Upper lobe of left lung (tissue), 6 donors: ENCODE measurements at regions not wholly inside any gene's neighbourhood (a gene's known extent, or its start where the extent isn't known, plus 50 kb on each side); places are given as distances from the start of the nearest gene placed in this dataset.
A peak's percentile ranks its signal among the peaks of the same experiment; 100 is the strongest.

Experiments used
- ATAC-seq, 2 donors: fragments of 200-7000 bp; cut with Tn5 transposase; one replicate each; pipeline ENCODE4 v1.9.1; 2022; ENCODE audit warnings: mild to moderate bottlenecking in 2 of 2, moderate library complexity in 2 of 2; ENCODE audit not compliant: low FRiP score in 2 of 2
- DNase-seq, 2 donors: peaks; one replicate each; pipeline ENCODE4 v3.0.0-alpha.2; 2019 to 2020
- H3K27ac ChIP-seq, 4 donors: fragments of 200-600 bp; sonication (generic); one replicate each; pipeline ENCODE4 v1.5.1; 2016 to 2019
- H3K27me3 ChIP-seq, 4 donors: fragments of 200-600 bp; sonication (generic); one replicate each; pipeline ENCODE4 v1.5.1; 2017 to 2019
- H3K36me3 ChIP-seq, 4 donors: fragments of 200-600 bp; sonication (generic); one replicate each; pipeline ENCODE4 v1.5.1; 2016 to 2019
- H3K4me1 ChIP-seq, 4 donors: fragments of 200-600 bp; sonication (generic); one replicate each; pipeline ENCODE4 v1.5.1; 2018 to 2019
- H3K4me3 ChIP-seq, 4 donors: fragments of 200-600 bp; sonication (generic); one replicate each; pipeline ENCODE4 v1.5.1; 2017 to 2019; ENCODE audit warnings: mild to moderate bottlenecking in 2 of 4, moderate library complexity in 1 of 4
- H3K9me3 ChIP-seq, 4 donors: fragments of 200-600 bp; sonication (generic); one replicate each; pipeline ENCODE4 v1.5.1; 2018 to 2019
- CTCF ChIP-seq, 6 experiments: fragments of 450-650 bp in 4 of 6; fragments of 200-600 bp in 2 of 6; sonication (generic) in 2 of 6; IDR thresholded peaks; one replicate each; pipeline ENCODE4 v1.5.1; 2016 to 2019; ENCODE audit warnings: antibody characterized with exemption in 6 of 6
- EP300 ChIP-seq, 4 donors: sonication (generic); formaldehyde crosslinking; IDR thresholded peaks; one replicate each; pipeline ENCODE4 v1.5.1; 2017; ENCODE audit warnings: antibody characterized with exemption in 4 of 4, control low read depth in 2 of 4
- POLR2A ChIP-seq, 4 donors: fragments of 450-650 bp; IDR thresholded peaks; one replicate each; pipeline ENCODE4 v1.5.1; 2016 to 2017; ENCODE audit warnings: antibody characterized with exemption in 4 of 4, mild to moderate bottlenecking in 2 of 4
- POLR2AphosphoS5 ChIP-seq, 2 donors: sonication (generic); formaldehyde crosslinking; IDR thresholded peaks; one replicate each; pipeline ENCODE4 v1.5.1; 2017; ENCODE audit warnings: antibody characterized with exemption in 2 of 2
- WGBS, 2 donors: methylation state at CpG; one replicate each; pipeline ENCODE4 v1.1.5; 2017 to 2018; 5-methylcytosine and 5-hydroxymethylcytosine counted together
- donor health status: DM: no; HTN: no; CAD: no; lungs with moderate emphysema.
- donor health status: DM: no; HTN: yes; CAD: no; lungs with severe emphysema.

DNA sequence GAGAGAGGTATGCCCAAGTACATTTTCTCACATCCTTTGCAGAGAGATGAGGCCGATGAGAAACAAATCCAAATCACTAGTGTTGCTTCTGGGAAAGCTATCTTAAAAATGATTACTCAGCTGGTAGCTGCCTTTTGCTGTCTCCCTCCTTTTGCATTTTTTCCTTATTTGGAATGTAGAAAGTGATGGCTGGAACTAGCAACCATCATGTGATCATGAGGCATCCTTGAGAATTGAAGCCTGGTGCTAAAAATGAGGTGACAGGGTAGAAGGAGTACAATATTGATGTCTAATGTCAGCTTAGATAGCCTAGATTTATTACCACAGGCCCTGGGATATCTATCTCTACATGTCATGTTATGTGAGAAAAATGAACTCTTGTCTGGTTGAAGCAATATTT, 109.3 kb upstream of the TAF11L2 start:
- TF ChIP-seq CTCF (IDR thresholded peaks at IDR 0.05): no peak
- TF ChIP-seq POLR2AphosphoS5 (IDR thresholded peaks at IDR 0.05): no peak
- TF ChIP-seq POLR2A (IDR thresholded peaks at IDR 0.05): no peak
- TF ChIP-seq EP300 (IDR thresholded peaks at IDR 0.05): no peak
- no peaks in the 10 kb centered on the region for H3K27me3 ChIP-seq
- H3K9me3 ChIP-seq: no peaks in the 10 kb centered on the region
- H3K36me3 ChIP-seq: no peaks in the 10 kb centered on the region
- no peak overlapping the region for H3K4me3 ChIP-seq
- no peaks in the 10 kb centered on the region for H3K4me1 ChIP-seq
- no peak overlapping the region for H3K27ac ChIP-seq
- ATAC-seq (no peak), DNase-seq (no peak)
- 90 to 100% methylated on average over 1 of the region's 1 CpG for WGBS, 2 donors

DNA sequence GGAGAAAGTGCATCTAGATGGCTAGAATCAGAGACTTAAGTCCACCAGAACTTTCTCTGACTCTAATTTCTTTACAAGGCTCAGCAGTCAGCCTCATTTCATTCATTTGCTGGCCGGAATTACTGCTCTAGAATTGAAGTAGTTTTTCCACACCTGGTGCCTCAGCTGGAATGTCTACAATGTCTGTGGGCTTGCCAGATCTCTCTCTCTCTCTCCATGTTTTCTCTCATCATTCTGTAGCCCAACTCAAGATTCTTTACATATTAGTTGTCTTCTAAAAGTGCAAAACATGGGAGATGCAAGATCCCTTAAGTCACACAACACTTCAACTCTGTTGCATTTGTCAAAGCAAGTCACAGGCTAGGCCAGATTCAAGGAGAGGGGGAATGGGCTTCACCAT, 103.9 kb upstream of the TAF11L2 start:
- no peaks in the 10 kb centered on the region for H3K27me3 ChIP-seq
- H3K36me3 ChIP-seq: no peaks in the 10 kb centered on the region
- TF ChIP-seq EP300 (IDR thresholded peaks at IDR 0.05): no peak
- TF ChIP-seq CTCF (IDR thresholded peaks at IDR 0.05): no peak
- TF ChIP-seq POLR2A (IDR thresholded peaks at IDR 0.05): no peak
- no peak for DNase-seq
- no peak for ATAC-seq
- no peaks in the 10 kb centered on the region for H3K9me3 ChIP-seq
- H3K4me3 ChIP-seq: no peak overlapping the region
- no peak overlapping the region for H3K27ac ChIP-seq
- no peaks in the 10 kb centered on the region for H3K4me1 ChIP-seq
- WGBS, 2 donors: 74 to 88% methylated on average over 1 of the region's 1 CpG

- no peak overlapping the region for H3K4me3 ChIP-seq
- H3K4me1 ChIP-seq: no peaks in the 10 kb centered on the region
- no peak for ATAC-seq
- TF ChIP-seq EP300 (IDR thresholded peaks at IDR 0.05) (no peak), POLR2A (IDR thresholded peaks at IDR 0.05) (no peak), POLR2AphosphoS5 (IDR thresholded peaks at IDR 0.05) (no peak), CTCF (IDR thresholded peaks at IDR 0.05) (no peak)
- H3K27me3 ChIP-seq: no peaks in the 10 kb centered on the region
- DNase-seq: no peak
- 77 to 79% methylated on average over 5 of the region's 5 CpGs for WGBS, 2 donors
- no peaks in the 10 kb centered on the region for H3K9me3 ChIP-seq
- H3K36me3 ChIP-seq: no peaks in the 10 kb centered on the region
- no peak overlapping the region for H3K27ac ChIP-seq
These were observed 102.7 kb upstream of the TAF11L2 start for GRCh38 chr5:17395106-17395880.

GRCh38 chr5:17396247-17396646, 101.8 kb upstream of the TAF11L2 start:
- 80% methylated on average over 4 of the region's 4 CpGs for WGBS, 2 donors
- peak in 1 of 2 donors; percentile 50 for ATAC-seq

More at GRCh38 chr5:17396247-17396646, 101.8 kb upstream of the TAF11L2 start:
- H3K27me3 ChIP-seq: no peaks in the 10 kb centered on the region
- DNase-seq: no peak
- H3K4me3 ChIP-seq: no peak overlapping the region
- H3K4me1 ChIP-seq: peaks cover under 1 to 5% (median 3%) of the 10 kb centered on the region in 4 donors
- H3K9me3 ChIP-seq: no peaks in the 10 kb centered on the region
- no peaks in the 10 kb centered on the region for H3K36me3 ChIP-seq
- TF ChIP-seq POLR2A (IDR thresholded peaks at IDR 0.05) (no peak), CTCF (IDR thresholded peaks at IDR 0.05) (no peak), EP300 (IDR thresholded peaks at IDR 0.05) (no peak), POLR2AphosphoS5 (IDR thresholded peaks at IDR 0.05) (no peak)
- no peak overlapping the region for H3K27ac ChIP-seq
